T-helper 2 cell treated with Interferon-gamma antibody and Interleukin-4, amounts not matched to agents 100 ng/mL and 5 ng/mL, for 36 hours (primary cell): ENCODE measurements at regions not wholly inside any gene's neighbourhood (a gene's known extent, or its start where the extent isn't known, plus 50 kb on each side); places are given as distances from the start of the nearest gene placed in this dataset.

ENCODE experiments used
- intact Hi-C: fragments of 100-400 bp; cut with micrococcal nuclease; formaldehyde crosslinking; loops from one replicate; pipeline ENCODE4 v1.15.1; 2023

- intact Hi-C loops, result no loop called here
Observed at GRCh38 chr16:86632206-86632605, 53.9 kb downstream of the FOXL1 start.

- intact Hi-C loops, result no loop called here
Observed at GRCh38 chr16:86632944-86633343, 54.6 kb downstream of the FOXL1 start.

- intact Hi-C loops, result no loop called here
Observed at GRCh38 chr16:86634292-86634691, 55.9 kb downstream of the FOXL1 start.

- intact Hi-C loops, result no loop called here
Observed at GRCh38 chr16:86635176-86635876, 57.0 kb downstream of the FOXL1 start.

- intact Hi-C loops, result no loop called here
Observed at GRCh38 chr16:86635926-86636325, 57.6 kb downstream of the FOXL1 start.

GRCh38 chr16:86637744-86638143 lies 59.4 kb downstream of the FOXL1 start:
- intact Hi-C loops, result no loop called here

GRCh38 chr16:86638642-86639041 lies 60.3 kb downstream of the FOXL1 start:
- intact Hi-C loops, result no loop called here

GRCh38 chr16:86639354-86639753 lies 61.0 kb downstream of the FOXL1 start:
- intact Hi-C loops, result no loop called here

GRCh38 chr16:86640265-86640843 lies 62.0 kb downstream of the FOXL1 start:
- intact Hi-C loops, result no loop called here

GRCh38 chr16:86642087-86642486 lies 63.7 kb downstream of the FOXL1 start:
- intact Hi-C loops, result no loop called here

- intact Hi-C loops, result no loop called here
Observed at GRCh38 chr16:86643671-86644070, 65.3 kb downstream of the FOXL1 start.

GRCh38 chr16:86647561-86647960 lies 69.2 kb downstream of the FOXL1 start:
- intact Hi-C loops, result no loop called here

- intact Hi-C loops, result no loop called here
Observed at GRCh38 chr16:86649875-86650274, 71.5 kb downstream of the FOXL1 start.

- intact Hi-C loops, result no loop called here
Observed at GRCh38 chr16:86651013-86651627, 72.8 kb downstream of the FOXL1 start.

GRCh38 chr16:86651823-86652222 lies 73.5 kb downstream of the FOXL1 start:
- intact Hi-C loops, result no loop called here

GRCh38 chr16:86653285-86654006 lies 75.1 kb downstream of the FOXL1 start:
- intact Hi-C loops, result no loop called here

GRCh38 chr16:86657972-86658371 lies 79.6 kb downstream of the FOXL1 start:
- intact Hi-C loops, result no loop called here

GRCh38 chr16:86660623-86661022 lies 82.3 kb downstream of the FOXL1 start:
- intact Hi-C loops, result loop anchor here (5.0 kb wide), 1 partner anchor 83 kb away; the partner anchor contains the start of gene FOXL1

GRCh38 chr16:86661706-86662105 lies 83.4 kb downstream of the FOXL1 start:
- intact Hi-C loops, result loop anchor here (5.0 kb wide), 1 partner anchor 84 kb away; the partner anchor contains the start of gene FOXL1

- intact Hi-C loops, result loop anchor here (5.0 kb wide), 1 partner anchor 85 kb away; the partner anchor contains the start of gene FOXL1
Observed at GRCh38 chr16:86662195-86662594, 83.8 kb downstream of the FOXL1 start.

GRCh38 chr16:86662740-86663139 lies 84.4 kb downstream of the FOXL1 start:
- intact Hi-C loops, result loop anchor here (5.0 kb wide), 1 partner anchor 85 kb away; the partner anchor contains the start of gene FOXL1
